IPS-20b (cell line): ENCODE measurements at regions not wholly inside any gene's neighbourhood (a gene's known extent, or its start where the extent isn't known, plus 50 kb on each side); places are given as distances from the start of the nearest gene placed in this dataset.

Experiments used
- H3K27ac ChIP-seq: one replicate; pipeline ENCODE4 v1.5.1; 2013; ENCODE audit warnings: low read length
- H3K27me3 ChIP-seq: 2 replicates; pipeline ENCODE4 v1.6.1; 2013; ENCODE audit warnings: mild to moderate bottlenecking, low read length, inconsistent platforms; ENCODE audit not compliant: insufficient read depth
- H3K36me3 ChIP-seq: 2 replicates; pipeline ENCODE4 v1.6.1; 2013; ENCODE audit warnings: low read depth, mild to moderate bottlenecking, inconsistent platforms, low read length, moderate library complexity; ENCODE audit not compliant: insufficient read depth
- H3K4me1 ChIP-seq: 2 replicates; pipeline ENCODE4 v1.6.1; 2013; ENCODE audit warnings: mild to moderate bottlenecking, control low read depth, inconsistent platforms, low read length, moderate library complexity; ENCODE audit not compliant: insufficient read depth
- H3K4me3 ChIP-seq: 2 replicates; pipeline ENCODE4 v1.5.1; 2013; ENCODE audit warnings: mild to moderate bottlenecking, low read length, inconsistent platforms
- H3K9ac ChIP-seq: 2 replicates; pipeline ENCODE4 v1.6.1; 2013; ENCODE audit warnings: low read depth, mild to moderate bottlenecking, inconsistent platforms, low read length, moderate library complexity
- H3K9me3 ChIP-seq: 2 replicates; pipeline ENCODE4 v1.6.1; 2013; ENCODE audit warnings: mild to moderate bottlenecking, low read depth, low read length, inconsistent platforms; ENCODE audit not compliant: insufficient read depth

- Histone ChIP-seq H3K36me3 (no peaks in the 10 kb centered on the region), H3K4me1 (no peaks in the 10 kb centered on the region), H3K4me3 (no peak overlapping the region), H3K27ac (no peak overlapping the region), H3K9me3 (no peaks in the 10 kb centered on the region), H3K27me3 (no peaks in the 10 kb centered on the region), H3K9ac (no peak overlapping the region)
Observed at GRCh38 chr4:13209600-13209999, 274.5 kb downstream of the RAB28 start.

GRCh38 chr4:13208558-13209193 lies 275.5 kb downstream of the RAB28 start:
- H3K27me3 ChIP-seq: no peaks in the 10 kb centered on the region
- H3K4me3 ChIP-seq: no peak overlapping the region
- H3K9ac ChIP-seq: no peak overlapping the region
- H3K27ac ChIP-seq: no peak overlapping the region
- no peaks in the 10 kb centered on the region for H3K36me3 ChIP-seq
- H3K9me3 ChIP-seq: no peaks in the 10 kb centered on the region
- H3K4me1 ChIP-seq: no peaks in the 10 kb centered on the region

- no peaks in the 10 kb centered on the region for H3K9me3 ChIP-seq
- H3K36me3 ChIP-seq: no peaks in the 10 kb centered on the region
- H3K4me3 ChIP-seq: no peak overlapping the region
- H3K27ac ChIP-seq: no peak overlapping the region
- no peak overlapping the region for H3K9ac ChIP-seq
- H3K27me3 ChIP-seq: no peaks in the 10 kb centered on the region
- H3K4me1 ChIP-seq: no peaks in the 10 kb centered on the region
Observed at GRCh38 chr4:13207226-13207625, 276.9 kb downstream of the RAB28 start.

- Histone ChIP-seq H3K4me1 (no peaks in the 10 kb centered on the region), H3K27me3 (no peaks in the 10 kb centered on the region), H3K36me3 (no peaks in the 10 kb centered on the region), H3K9ac (no peak overlapping the region), H3K9me3 (no peaks in the 10 kb centered on the region), H3K4me3 (no peak overlapping the region), H3K27ac (no peak overlapping the region)
Observed at GRCh38 chr4:13203101-13203500, 281.0 kb downstream of the RAB28 start.

- H3K9ac ChIP-seq: no peak overlapping the region
- no peaks in the 10 kb centered on the region for H3K4me1 ChIP-seq
- H3K9me3 ChIP-seq: no peaks in the 10 kb centered on the region
- H3K27me3 ChIP-seq: no peaks in the 10 kb centered on the region
- H3K4me3 ChIP-seq: no peak overlapping the region
- H3K27ac ChIP-seq: no peak overlapping the region
- no peaks in the 10 kb centered on the region for H3K36me3 ChIP-seq
Observed at GRCh38 chr4:13202701-13203100, 281.4 kb downstream of the RAB28 start.

- no peak overlapping the region for H3K27ac ChIP-seq
- no peaks in the 10 kb centered on the region for H3K36me3 ChIP-seq
- H3K4me1 ChIP-seq: no peaks in the 10 kb centered on the region
- H3K9me3 ChIP-seq: no peaks in the 10 kb centered on the region
- H3K4me3 ChIP-seq: no peak overlapping the region
- no peaks in the 10 kb centered on the region for H3K27me3 ChIP-seq
- H3K9ac ChIP-seq: no peak overlapping the region
Observed at GRCh38 chr4:13201241-13201640, 282.9 kb downstream of the RAB28 start.

GRCh38 chr4:13196721-13197120 lies 287.4 kb downstream of the RAB28 start:
- Histone ChIP-seq H3K9ac (no peak overlapping the region), H3K27ac (no peak overlapping the region), H3K4me1 (no peaks in the 10 kb centered on the region), H3K36me3 (no peaks in the 10 kb centered on the region), H3K4me3 (no peak overlapping the region), H3K27me3 (no peaks in the 10 kb centered on the region), H3K9me3 (no peaks in the 10 kb centered on the region)

GRCh38 chr4:13193662-13194061 lies 290.5 kb downstream of the RAB28 start:
- no peak overlapping the region for H3K9ac ChIP-seq
- H3K9me3 ChIP-seq: no peaks in the 10 kb centered on the region
- H3K27me3 ChIP-seq: no peaks in the 10 kb centered on the region
- no peaks in the 10 kb centered on the region for H3K4me1 ChIP-seq
- H3K4me3 ChIP-seq: no peak overlapping the region
- no peak overlapping the region for H3K27ac ChIP-seq
- H3K36me3 ChIP-seq: no peaks in the 10 kb centered on the region

GRCh38 chr4:13190093-13190721 lies 293.9 kb downstream of the RAB28 start:
- Histone ChIP-seq H3K27me3 (no peaks in the 10 kb centered on the region), H3K4me1 (no peaks in the 10 kb centered on the region), H3K9me3 (no peaks in the 10 kb centered on the region), H3K36me3 (no peaks in the 10 kb centered on the region), H3K27ac (no peak overlapping the region), H3K9ac (no peak overlapping the region), H3K4me3 (no peak overlapping the region)

GRCh38 chr4:13184199-13184598 lies 299.9 kb downstream of the RAB28 start:
- H3K36me3 ChIP-seq: no peaks in the 10 kb centered on the region

GRCh38 chr4:13182133-13182532 lies 302.0 kb downstream of the RAB28 start:
- no peak overlapping the region for H3K9ac ChIP-seq
- H3K27me3 ChIP-seq: no peaks in the 10 kb centered on the region

More at GRCh38 chr4:13184199-13184598, 299.9 kb downstream of the RAB28 start:
- no peak overlapping the region for H3K27ac ChIP-seq
- H3K9ac ChIP-seq: no peak overlapping the region
- no peaks in the 10 kb centered on the region for H3K4me1 ChIP-seq
- no peaks in the 10 kb centered on the region for H3K27me3 ChIP-seq
- H3K9me3 ChIP-seq: no peaks in the 10 kb centered on the region
- H3K4me3 ChIP-seq: no peak overlapping the region

GRCh38 chr4:13181681-13182080 lies 302.5 kb downstream of the RAB28 start:
- Histone ChIP-seq H3K27me3 (no peaks in the 10 kb centered on the region), H3K36me3 (no peaks in the 10 kb centered on the region), H3K9ac (no peak overlapping the region), H3K4me3 (no peak overlapping the region), H3K9me3 (no peaks in the 10 kb centered on the region), H3K4me1 (no peaks in the 10 kb centered on the region), H3K27ac (no peak overlapping the region)

More at GRCh38 chr4:13182133-13182532, 302.0 kb downstream of the RAB28 start:
- Histone ChIP-seq H3K4me3 (no peak overlapping the region), H3K27ac (no peak overlapping the region), H3K4me1 (no peaks in the 10 kb centered on the region), H3K36me3 (no peaks in the 10 kb centered on the region), H3K9me3 (no peaks in the 10 kb centered on the region)
